ENCODE measurements at regions not wholly inside any gene's neighbourhood (a gene's known extent, or its start where the extent isn't known, plus 50 kb on each side); places are given as distances from the start of the nearest gene placed in this dataset.

DNA sequence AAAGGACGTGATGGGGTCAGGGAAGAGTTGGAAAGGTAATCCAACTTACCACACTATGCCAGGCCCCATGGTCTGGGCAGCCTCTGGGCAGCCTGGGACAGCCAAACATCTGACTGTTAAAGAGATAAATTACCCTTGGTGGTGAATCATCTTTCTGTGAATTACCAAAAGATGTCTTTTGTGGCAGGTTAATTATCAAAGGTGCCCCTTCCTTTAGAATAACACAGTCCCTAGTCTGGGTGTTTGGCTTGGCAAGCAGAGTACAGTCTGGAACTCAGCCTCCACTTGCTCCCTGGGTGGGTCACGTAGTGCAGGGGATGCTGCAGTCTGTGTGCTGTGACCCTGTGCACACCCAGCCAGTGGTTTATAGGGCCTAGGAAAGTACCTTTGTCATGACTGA is 113.1 kb downstream of the ZNF621 start:
- no peak for DNase-seq
- intact Hi-C loops (cut with DNase I, micrococcal nuclease) = no loop called here

DNA sequence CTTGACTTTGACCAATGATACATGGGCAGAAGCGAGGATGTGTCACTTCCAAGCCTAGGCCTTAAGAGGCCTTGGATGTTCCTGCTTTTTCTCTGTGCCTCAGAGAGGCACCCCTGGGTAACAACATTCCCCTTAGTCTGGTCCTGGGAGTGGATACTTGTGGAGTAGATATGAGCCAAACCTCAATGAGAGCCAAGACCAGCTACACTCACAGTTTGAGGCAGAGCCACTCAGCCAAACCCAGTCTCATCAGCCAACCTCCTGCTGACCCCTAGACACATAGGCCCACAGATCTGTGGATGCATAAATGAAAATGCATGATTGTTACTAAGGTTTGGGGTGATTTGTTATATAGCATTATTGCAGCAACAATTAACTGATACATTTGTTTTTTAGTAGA is 114.2 kb downstream of the ZNF621 start:
- no peak for DNase-seq
- no peak for ATAC-seq
- intact Hi-C loops (cut with DNase I, micrococcal nuclease) = no loop called here

More for the DNA sequence above, 113.1 kb downstream of the ZNF621 start:
- no peak for ATAC-seq

DNA sequence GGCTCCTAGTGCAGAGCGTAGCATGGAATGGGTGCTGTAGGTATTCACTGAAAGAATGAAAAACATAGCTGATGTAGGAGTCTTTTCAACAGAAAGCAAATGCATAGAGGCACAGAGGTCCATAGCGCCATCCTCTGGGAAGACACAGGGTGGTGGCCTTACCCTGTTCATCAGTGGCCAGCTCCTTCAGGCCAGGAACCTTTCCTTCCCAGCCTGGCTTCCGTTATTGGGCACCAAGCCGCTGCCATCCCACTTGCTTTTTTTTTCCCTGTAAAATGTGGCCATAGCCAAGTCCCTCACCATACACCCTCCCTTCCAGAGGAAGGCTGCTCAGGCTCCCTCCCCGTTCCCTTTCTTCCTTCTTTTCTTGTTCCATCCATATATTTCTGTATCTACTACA is 118.1 kb downstream of the ZNF621 start:
- intact Hi-C loops (cut with DNase I, micrococcal nuclease) = no loop called here
- DNase-seq = no peak

GRCh38 chr3:40645883-40646282 is 121.1 kb downstream of the ZNF621 start:
- peak; percentile 33 to 57 for DNase-seq
- intact Hi-C loops (cut with DNase I, micrococcal nuclease) = no loop called here
- peak; percentile 76 for ATAC-seq

More for the DNA sequence above, 118.1 kb downstream of the ZNF621 start:
- ATAC-seq = no peak

- no peak for ATAC-seq
- no peak for DNase-seq
- intact Hi-C loops (cut with DNase I, micrococcal nuclease) = no loop called here
Measured at GRCh38 chr3:40649346-40649745, 124.6 kb downstream of the ZNF621 start.

GRCh38 chr3:40652072-40652471 is 127.3 kb downstream of the ZNF621 start:
- ATAC-seq = no peak
- intact Hi-C loops (cut with DNase I, micrococcal nuclease) = no loop called here

DNA sequence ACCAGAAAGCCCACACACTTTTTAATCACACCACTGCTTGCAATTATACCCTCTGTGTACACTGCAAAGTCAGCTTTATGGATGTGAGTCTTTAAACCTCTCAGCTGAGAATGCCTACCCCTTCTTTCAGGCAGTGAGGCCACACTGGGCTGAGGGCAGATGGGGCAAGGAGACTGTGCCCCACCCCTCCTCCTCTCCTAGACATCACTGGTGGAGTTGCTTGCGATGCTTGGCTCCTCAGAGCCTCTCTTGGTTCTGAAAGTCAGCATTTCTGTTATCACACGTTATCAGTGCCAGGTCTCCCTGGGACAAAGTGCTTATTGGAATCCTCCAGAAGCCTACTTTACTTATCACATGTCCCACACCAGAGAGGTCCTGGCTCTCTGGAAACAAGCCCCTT is 128.2 kb downstream of the ZNF621 start:
- DNase-seq = no peak
- intact Hi-C loops (cut with DNase I, micrococcal nuclease) = no loop called here
- no peak for ATAC-seq

More at GRCh38 chr3:40652072-40652471, 127.3 kb downstream of the ZNF621 start:
- DNase-seq = no peak

DNA sequence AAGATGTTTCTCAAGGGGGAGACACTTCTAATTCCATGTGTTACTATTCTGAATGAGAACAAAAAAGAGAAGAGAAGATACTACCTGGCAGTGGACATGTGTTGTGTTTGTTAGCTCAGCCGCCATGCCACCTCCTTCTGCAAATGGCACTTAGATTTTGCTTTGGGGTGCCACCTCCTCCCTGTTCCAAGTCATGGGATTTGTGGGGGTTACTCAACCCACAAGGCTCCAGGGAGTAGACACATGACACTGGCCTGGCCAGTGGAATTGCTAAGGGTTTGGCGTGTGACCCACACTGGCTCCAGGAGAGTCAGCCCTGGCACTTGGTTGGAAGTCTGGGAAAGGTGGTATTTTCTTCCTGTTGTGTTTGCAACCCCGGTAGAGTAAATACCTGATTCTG is 129.1 kb downstream of the ZNF621 start:
- intact Hi-C loops (cut with DNase I, micrococcal nuclease) = no loop called here
- DNase-seq (no peak), ATAC-seq (no peak)

GRCh38 chr3:40655551-40655950 is 130.8 kb downstream of the ZNF621 start:
- intact Hi-C loops (cut with DNase I, micrococcal nuclease) = no loop called here
- DNase-seq = no peak
- ATAC-seq = no peak

- intact Hi-C loops (cut with DNase I, micrococcal nuclease) = no loop called here
- no peak for ATAC-seq
Measured at GRCh38 chr3:40657623-40658022, 132.9 kb downstream of the ZNF621 start.

DNA sequence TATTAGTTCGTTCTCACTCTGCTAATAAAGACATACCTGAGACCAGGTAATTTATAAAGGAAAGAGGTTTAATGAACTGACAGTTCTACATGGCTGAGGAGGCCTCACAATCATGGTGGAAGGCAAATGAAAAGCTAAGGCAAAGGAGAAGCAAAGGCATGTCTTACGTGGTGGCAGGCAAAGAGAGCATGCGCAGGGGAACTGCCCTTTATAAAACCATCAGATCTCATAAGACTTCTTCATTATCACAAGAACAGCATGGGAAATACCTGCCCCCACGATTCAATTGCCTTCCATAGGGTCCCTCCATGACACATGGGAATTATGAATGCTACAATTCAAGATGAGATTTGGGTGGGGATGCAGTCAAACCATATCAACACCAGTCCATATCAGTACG is 133.5 kb downstream of the ZNF621 start:
- no peak for DNase-seq
- intact Hi-C loops (cut with DNase I, micrococcal nuclease) = no loop called here
- no peak for ATAC-seq

More at GRCh38 chr3:40657623-40658022, 132.9 kb downstream of the ZNF621 start:
- DNase-seq = no peak

DNA sequence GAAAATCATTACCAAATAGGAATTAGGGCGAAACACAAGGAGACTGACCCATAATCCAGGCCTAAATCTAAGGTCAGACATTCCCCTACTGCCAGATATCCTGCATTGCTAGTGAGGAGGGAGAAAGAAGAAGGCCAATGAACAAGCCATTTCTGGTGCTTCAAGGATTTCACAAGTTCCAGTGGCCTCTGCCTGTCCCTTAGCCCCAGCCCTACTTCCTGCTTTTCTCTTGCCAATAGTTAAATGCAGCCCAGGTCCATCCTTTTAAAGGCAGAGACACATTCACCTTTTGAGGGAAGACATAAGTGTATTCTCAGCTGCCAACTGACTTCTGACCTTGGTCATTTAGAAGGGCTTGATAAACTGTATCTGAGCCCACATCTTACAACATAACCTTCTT is 135.8 kb downstream of the ZNF621 start:
- intact Hi-C loops (cut with DNase I, micrococcal nuclease) = no loop called here
- ATAC-seq (peak; percentile 56), DNase-seq (no peak)

DNA sequence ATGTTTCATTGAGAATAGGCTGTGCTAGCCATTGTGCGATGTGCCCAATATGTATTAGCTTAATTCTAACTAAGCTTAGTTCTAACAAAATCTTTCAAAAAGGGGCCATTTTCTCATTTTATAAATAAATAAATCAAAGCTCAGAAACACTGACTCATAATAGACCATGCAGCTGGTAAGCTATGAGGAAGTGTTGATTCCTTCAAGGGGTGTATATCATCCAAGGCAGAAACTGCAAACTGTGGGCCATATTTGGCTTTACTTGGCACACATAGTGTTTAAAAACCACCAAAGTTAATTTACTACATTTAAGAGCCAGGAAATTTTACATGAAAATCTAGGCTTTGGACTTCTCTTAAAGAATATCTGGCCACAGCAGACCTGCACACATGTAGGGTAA is 136.5 kb downstream of the ZNF621 start:
- DNase-seq (no peak), ATAC-seq (no peak)
- intact Hi-C loops (cut with DNase I, micrococcal nuclease) = no loop called here

- ATAC-seq = no peak
- intact Hi-C loops (cut with DNase I, micrococcal nuclease) = no loop called here
- DNase-seq = no peak
Measured at GRCh38 chr3:40663280-40663679, 138.5 kb downstream of the ZNF621 start.

DNA sequence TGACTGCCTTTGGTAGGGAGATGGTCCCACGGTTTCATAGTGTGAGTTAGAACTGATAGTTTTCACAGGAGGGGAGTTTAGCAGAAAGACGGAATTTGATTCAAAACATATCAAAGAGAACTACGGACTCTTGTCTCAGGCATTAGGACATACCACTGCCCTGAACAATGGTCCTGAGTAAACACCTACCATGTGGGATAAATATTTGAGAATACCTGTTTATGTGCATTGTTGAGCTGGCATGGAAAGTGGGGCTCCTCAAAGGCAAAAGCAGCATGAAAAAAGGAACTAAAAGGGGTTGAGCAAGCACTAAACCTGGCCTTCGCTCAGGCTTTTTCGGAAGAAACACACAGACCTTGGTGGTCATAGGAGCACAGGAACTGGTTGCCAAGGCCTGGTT is 144.4 kb downstream of the ZNF621 start:
- DNase-seq = no peak
- ATAC-seq = no peak
- intact Hi-C loops (cut with DNase I, micrococcal nuclease) = no loop called here

- intact Hi-C loops (cut with DNase I, micrococcal nuclease) = no loop called here
- ATAC-seq (peak; percentile 93), DNase-seq (no peak)
Measured at GRCh38 chr3:40672861-40673260, 148.1 kb downstream of the ZNF621 start.

GRCh38 chr3:40677321-40677720 is 152.6 kb downstream of the ZNF621 start:
- intact Hi-C loops (cut with DNase I, micrococcal nuclease) = no loop called here
- DNase-seq (no peak), ATAC-seq (no peak)

GRCh38 chr3:40677749-40678148 is 153.0 kb downstream of the ZNF621 start:
- ATAC-seq = no peak

DNA sequence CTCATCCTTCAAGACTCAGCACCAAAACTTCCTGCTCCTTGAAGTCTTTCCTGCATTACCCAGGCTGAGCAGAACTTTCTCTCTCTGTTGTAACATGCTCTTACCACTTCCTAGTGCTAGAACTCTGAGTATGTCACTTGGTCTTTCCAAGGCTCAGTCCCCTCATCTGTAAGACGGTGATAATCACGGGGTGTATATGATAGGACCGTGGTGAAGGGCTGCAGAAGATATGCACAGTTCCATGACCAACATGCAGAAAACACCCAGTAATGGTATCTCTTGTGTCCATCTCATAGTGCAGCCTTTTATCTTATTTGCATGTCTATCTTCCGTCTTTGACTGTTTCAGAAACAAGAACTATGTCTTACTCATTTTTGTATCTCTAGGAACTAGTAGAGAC is 154.5 kb downstream of the ZNF621 start:
- DNase-seq (no peak), ATAC-seq (no peak)
- intact Hi-C loops (cut with DNase I, micrococcal nuclease) = no loop called here

More at GRCh38 chr3:40677749-40678148, 153.0 kb downstream of the ZNF621 start:
- no peak for DNase-seq
- intact Hi-C loops (cut with DNase I, micrococcal nuclease) = no loop called here

- peak; percentile 27 for ATAC-seq
- intact Hi-C loops (cut with DNase I, micrococcal nuclease) = no loop called here
- DNase-seq = no peak
Measured at GRCh38 chr3:40680685-40681657, 156.2 kb downstream of the ZNF621 start.

DNA sequence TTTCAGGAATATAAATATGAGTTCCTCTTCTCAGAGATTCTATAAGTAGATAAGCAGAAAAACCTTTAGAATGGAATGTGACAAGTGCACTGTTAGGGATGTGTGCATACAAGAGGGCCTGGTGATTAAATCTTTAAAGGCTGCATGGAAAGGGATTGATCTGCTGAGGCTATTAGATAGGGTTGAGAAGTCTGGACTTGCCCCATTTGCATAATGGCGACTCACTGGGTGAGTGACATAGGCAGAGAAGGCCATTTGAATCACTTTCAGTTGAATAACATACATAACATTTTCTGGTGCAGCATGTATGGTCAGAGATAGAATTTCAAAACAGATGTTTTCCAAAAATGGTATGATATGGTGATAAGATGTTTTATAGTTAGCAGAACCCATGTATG is 156.9 kb downstream of the ZNF621 start:
- DNase-seq (no peak), ATAC-seq (no peak)
- intact Hi-C loops (cut with DNase I, micrococcal nuclease) = no loop called here
